GM12872 (cell line): ENCODE measurements at regions not wholly inside any gene's neighbourhood (a gene's known extent, or its start where the extent isn't known, plus 50 kb on each side); places are given as distances from the start of the nearest gene placed in this dataset.

Source experiments
- TF ChIP-seq, protein P1 (sequence below): IDR thresholded peaks from 3 replicates; pipeline ENCODE4 v1.5.1; 2011; ENCODE audit warnings: low read depth, mild to moderate bottlenecking, low read length, moderate library complexity; ENCODE audit not compliant: insufficient read depth

DNA sequence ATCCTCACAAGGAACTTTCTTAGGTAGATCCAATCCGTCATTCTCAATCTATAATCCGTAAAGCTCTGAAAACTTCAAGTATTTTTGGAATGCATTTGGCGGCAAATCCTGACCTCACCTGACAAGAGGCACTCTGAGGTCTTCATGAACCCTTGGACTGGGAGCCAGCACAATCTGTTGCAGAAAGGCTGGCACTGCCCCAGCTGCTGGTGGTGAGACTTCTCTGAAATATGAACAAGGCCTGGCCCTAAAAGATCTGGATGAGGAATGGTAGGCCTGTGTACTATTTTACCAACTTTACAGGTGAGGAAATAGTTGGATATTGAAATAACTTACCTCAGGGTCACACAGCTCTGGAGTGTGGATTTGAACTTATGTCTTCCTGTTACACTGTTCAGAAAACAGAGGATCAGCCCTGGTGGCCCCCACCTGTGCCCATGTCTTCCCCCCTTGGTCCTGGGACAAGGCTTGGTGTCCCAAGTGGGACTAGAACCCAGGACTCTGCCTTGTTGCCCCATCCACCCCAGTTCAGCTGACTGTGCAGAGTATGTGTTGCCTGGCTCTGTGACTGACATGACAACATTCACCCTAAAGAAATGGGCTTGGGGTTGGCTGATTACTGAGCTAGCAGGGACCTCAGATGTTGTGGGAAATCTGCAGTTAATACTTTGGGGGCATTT lies 471.4 kb downstream of the MN1 start:
- TF ChIP-seq, protein P1, sequence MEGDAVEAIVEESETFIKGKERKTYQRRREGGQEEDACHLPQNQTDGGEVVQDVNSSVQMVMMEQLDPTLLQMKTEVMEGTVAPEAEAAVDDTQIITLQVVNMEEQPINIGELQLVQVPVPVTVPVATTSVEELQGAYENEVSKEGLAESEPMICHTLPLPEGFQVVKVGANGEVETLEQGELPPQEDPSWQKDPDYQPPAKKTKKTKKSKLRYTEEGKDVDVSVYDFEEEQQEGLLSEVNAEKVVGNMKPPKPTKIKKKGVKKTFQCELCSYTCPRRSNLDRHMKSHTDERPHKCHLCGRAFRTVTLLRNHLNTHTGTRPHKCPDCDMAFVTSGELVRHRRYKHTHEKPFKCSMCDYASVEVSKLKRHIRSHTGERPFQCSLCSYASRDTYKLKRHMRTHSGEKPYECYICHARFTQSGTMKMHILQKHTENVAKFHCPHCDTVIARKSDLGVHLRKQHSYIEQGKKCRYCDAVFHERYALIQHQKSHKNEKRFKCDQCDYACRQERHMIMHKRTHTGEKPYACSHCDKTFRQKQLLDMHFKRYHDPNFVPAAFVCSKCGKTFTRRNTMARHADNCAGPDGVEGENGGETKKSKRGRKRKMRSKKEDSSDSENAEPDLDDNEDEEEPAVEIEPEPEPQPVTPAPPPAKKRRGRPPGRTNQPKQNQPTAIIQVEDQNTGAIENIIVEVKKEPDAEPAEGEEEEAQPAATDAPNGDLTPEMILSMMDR = no peak

DNA sequence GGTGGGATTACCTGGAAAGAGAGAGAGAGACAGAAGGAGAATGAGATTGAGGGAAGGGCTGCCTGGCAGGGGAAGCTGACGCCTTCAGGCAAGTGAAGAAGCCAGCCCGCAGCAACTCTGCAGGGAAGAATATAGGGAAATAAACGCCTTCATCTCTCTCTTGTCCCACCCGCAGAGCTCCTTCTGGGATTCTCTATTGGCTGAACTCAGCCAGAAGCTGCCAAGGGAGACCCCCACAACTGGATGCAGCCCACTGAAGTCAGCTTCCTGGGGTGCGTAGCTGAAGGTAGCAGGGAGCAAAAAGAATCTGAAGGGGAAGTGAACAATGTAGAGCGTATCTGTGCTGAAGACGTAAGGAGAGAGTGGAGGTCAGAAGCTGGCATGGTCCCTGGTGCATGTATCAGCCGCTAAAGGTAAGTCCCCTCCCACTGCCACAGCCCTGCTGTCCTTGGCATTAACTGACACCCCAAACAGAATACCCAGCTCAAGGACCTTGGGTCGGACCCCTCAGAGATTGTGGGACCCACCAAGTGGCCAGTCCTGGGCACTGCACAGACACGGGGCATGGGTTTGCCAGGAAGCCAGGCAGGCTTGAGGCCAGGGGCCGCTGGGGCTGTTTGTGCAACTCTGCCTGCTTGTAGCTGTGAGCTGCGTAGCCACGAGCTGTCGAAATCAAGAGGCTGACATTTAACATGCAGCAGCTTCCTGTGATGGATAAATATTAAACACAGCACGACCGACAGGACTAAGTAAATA lies 469.9 kb downstream of the MN1 start:
- TF ChIP-seq, protein P1 = peak; percentile 22; the same call in 1 of the 3 replicates

DNA sequence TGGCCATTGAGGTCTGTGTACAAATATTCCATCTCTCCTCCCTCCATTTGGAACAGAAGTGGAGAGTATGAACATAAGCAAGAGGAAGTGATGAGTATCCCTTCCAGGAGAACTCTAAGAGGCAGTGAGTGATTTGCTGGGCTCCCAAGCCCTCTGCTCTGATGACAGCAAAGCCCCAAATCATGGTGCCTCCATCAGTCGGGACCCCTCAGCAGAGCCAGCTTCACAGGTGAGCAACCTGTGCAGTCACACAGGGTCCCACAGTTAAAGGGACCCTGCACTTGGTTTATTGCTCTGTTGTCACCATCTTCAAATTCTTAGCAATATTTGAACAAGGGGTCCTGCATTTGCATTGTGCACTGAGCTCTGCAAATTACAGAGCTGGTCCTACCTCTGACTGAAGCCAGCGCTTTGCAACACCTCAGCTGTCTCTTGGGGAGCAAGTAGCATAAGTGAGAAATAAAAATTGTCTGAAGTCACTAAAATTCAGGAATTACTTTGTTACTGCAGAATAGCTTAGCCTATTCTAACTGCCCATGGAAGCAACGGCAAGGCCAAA lies 466.4 kb downstream of the MN1 start:
- TF ChIP-seq, protein P1 = no peak

DNA sequence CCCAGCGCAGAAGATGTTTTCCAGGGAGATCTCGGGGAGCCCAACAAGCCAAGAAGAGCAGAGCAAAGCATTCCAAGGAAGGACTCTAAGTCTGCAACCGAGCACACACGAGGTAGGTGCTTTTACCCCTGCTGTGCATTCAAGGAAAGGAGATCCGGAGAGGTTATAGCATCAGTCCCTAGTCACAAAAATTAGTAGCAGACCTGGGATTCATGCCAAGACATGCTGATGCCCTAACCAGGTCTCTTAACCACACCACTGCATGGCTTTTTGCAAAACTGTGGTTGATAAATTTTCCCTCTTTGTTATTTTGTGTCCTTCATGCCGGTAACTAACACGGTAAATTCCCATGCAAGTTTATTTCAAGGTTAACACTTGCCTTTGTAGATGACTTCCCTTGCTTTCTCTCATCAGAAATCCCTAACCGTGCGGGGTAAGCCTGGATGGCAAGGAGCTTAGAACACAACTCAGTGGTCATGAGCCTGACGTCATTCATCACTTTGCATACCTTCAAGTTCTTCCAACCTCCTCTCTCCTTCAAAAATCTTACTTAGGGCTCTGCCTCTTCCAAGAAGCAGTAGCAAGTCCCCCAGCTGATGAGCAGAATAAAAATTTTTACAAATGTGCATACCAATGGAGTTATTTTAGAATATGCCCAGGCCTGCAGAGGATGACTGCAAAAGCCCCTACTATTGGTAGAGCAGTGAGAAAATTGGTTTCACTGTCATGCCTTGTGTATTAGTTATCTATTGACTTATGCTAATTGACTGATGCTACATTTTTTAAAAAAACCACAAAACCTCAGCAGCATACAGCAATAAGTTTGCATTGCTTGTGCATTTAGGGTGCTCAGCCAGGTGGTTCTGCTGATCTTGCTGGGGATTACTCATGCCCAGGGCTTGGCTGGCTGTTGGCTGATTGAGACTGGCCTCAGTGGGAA lies 465.1 kb downstream of the MN1 start:
- TF ChIP-seq, protein P1 = no peak

DNA sequence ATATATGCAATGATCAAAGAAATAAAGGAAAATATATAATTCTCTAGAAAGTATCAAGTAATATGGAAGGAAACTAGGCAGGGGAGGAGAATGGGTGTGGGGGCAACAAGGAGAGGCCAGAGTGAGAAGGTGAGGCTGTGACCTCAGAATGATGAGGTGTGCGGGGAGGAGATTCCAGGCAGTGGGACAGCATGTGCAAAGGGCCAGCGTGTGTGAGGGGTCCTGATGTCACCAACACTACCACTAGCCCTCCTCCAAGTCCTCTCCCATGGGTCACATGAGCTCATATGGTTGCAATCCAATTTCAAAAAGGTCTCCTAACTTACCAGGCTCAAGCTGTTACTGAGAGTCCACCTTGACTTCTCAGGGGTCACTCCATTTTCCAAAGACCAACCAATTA lies 463.9 kb downstream of the MN1 start:
- TF ChIP-seq, protein P1 = no peak

DNA sequence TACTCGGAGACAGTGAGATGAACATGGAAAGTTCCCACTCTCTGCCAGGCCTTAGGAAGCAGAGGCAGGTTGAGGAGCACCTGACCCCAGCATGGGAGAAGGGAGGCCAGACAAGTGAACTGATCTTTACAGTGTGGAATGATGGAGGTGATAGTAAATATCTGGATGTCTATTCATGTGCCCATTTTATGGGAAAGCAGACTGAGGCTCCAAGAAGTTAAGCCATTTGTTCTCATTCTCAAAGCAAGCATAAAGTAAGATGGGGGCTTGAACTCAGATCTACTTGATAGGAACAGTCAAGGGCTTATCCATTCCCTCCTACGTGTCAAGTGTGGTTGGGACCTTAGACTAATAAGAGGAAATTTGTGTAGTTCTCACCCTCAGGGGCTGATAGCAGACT lies 461.5 kb downstream of the MN1 start:
- TF ChIP-seq, protein P1 = no peak
